HG03060 (cell line): ENCODE measurements at regions not wholly inside any gene's neighbourhood (a gene's known extent, or its start where the extent isn't known, plus 50 kb on each side); places are given as distances from the start of the nearest gene placed in this dataset.
A peak's percentile ranks its signal among the peaks of the same experiment; 100 is the strongest.
"Not testable (repeated sequence)": the region's sequence is repeated elsewhere in the genome, so short reads cannot be mapped to it uniquely, and the experiment has no call there.

Experiments
- ATAC-seq: cut with Tn5 transposase; IDR thresholded peaks from one replicate; pipeline ENCODE4 v1.9.1; 2021; ENCODE audit warnings: low read depth, moderate number of reproducible peaks; ENCODE audit not compliant: unreplicated experiment

DNA sequence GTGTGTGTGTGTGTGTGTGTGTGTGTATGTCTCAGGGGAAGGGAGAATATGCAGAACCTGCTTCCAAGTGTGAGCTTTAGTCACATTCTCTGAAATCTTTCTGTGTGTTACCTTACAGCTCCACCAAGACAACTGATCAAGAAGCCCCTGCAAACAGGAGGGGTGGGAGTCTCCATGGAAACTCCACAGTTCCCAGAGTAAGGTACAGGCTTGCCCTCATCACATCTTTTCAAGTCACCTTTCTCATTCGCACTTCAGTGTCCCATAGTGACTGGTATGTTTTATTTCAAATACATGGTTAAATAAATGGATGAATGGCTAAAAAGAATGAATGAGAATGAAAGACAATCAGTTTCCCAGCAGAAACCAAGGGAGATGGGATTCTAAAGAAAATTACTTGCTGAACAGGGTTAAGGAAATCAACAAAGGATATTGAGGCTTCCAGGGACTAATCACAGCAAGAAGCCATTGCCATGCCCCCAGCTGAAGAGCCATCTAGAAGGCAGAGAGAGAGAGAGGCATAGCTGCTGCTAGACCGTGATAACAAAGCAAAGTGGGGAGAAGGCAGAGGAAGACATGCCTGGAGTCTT, 987.2 kb upstream of the CELF4 start:
- no peak for ATAC-seq

GRCh38 chr18:38551881-38552280, 986.3 kb upstream of the CELF4 start:
- ATAC-seq: no peak

DNA sequence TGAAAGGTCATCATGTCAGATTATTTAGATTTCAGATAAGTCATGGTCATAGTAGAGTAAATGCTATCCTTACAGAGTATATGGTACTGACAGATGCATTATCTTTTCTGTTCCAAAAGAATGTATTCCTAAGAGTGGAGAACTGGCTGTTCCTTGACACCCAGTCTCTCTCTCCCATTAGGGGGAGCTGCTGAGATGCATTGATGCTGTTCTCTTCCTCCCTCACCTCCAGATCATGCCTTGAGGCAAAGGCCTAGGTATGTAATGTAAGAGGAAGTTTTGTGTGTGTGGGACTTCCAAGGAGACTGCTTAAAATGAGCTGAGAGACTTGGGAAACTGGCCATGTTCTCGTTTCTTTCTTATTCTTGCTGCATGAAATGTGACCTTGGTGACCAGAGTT, 979.5 kb upstream of the CELF4 start:
- no peak for ATAC-seq

GRCh38 chr18:38539856-38540255, 974.3 kb upstream of the CELF4 start:
- ATAC-seq: no peak

GRCh38 chr18:38539371-38539770, 973.8 kb upstream of the CELF4 start:
- ATAC-seq: no peak

GRCh38 chr18:38534073-38534472, 968.5 kb upstream of the CELF4 start:
- ATAC-seq: no peak

DNA sequence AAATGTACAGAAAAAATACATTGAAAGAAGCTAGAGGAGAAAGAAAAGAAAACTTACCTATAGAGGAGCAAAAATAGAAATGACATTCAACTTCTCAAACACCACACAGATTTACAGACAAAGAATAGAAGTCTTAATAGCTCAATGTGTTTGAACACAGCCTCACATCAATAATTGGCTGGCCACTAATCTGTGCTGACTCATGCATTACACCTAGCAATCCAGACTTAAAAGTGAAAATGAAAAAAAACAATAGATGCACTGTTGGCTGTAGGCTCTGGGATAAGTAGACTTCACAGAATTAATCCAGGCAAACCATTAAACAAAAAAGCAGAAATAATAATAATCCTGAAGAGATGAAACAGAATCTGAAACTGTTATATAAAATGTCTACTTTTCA, 961.3 kb upstream of the CELF4 start:
- ATAC-seq: peak; percentile 54

DNA sequence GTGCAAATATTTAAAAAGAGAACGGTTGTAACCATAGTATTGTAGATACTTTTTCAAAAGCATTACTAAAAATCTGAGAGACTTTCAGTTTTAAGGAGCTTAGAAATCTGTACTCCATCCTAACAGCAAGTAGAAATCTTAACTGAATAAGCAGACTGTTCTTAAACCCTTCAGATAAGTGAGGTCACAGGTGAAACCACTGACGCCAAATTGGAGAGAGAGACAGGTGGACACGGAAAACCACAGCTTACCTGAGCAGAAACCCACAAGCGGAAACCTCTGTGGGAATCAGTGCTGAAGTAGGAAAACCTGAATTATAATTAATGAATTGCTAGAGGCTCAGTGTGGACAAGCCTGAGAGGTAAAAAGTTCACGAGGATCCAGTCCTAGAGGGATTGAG, 959.4 kb upstream of the CELF4 start:
- ATAC-seq: no peak

GRCh38 chr18:38520786-38521185, 955.2 kb upstream of the CELF4 start:
- ATAC-seq: no peak

GRCh38 chr18:38502539-38502938, 936.9 kb upstream of the CELF4 start:
- no peak for ATAC-seq

GRCh38 chr18:38497266-38497665, 931.7 kb upstream of the CELF4 start:
- ATAC-seq: no peak

- ATAC-seq: no peak
Observed at GRCh38 chr18:38496222-38496793, 930.7 kb upstream of the CELF4 start.

- no peak for ATAC-seq
Observed at GRCh38 chr18:38494065-38494464, 928.5 kb upstream of the CELF4 start.

GRCh38 chr18:38491195-38491594, 925.6 kb upstream of the CELF4 start:
- ATAC-seq: no peak

DNA sequence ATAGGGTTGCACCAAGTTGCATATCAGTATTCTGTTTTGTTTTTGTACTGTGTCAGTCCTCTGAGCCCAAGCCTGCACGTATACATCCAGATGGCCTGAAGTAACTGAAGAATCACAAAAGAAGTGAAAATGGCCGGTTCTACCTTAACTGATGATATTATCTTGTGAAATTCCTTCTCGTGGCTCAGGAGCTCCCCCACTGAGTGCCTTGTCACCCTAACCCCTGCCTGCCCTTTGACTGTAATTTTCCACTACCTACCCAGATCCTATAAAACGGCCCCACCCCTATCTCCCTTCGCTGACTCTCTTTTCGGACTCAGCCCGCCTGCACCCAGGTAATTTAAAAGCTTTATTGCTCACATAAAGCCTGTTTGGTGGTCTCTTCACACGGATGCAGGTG, 924.1 kb upstream of the CELF4 start:
- not testable (repeated sequence) for ATAC-seq

DNA sequence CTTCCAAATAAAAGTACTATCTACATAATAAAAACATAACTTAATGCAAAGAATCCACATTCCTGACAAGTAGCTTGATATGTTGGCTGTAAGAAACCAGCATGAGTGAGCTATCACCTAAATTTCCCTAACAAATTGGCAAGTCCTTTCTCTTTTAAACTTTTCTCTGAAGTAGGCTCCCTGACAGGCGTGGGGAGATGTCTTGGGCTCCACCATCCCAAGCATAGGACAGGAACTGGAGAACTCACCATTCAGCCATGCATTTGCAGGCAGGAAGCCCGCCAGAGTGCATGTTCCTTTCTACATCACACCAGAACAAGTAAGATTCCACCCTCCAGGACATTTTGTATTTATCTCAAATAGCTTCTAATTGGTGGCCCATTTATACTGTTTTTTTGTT, 921.9 kb upstream of the CELF4 start:
- no peak for ATAC-seq

- ATAC-seq: no peak
Observed at GRCh38 chr18:38483326-38483725, 917.7 kb upstream of the CELF4 start.

- no peak for ATAC-seq
Observed at GRCh38 chr18:38481576-38481975, 916.0 kb upstream of the CELF4 start.

DNA sequence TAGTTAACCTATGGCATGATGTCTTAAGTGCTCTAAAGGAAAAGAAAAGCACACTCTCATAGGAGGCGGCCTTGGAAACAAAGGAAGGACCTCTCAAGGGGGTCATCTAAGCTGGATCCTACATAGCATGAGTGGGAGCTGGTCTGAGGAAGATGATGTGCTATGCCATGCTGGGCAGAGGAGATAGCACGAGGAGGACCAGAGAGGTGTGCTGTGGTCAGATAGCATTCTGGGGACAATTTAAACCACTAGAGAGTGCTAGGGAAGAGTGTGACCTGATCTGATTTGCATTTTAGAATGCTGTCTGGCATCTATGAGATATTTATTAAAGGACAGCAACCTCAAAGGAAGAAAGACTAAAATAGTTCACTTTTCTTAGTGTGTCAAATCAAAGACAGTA, 910.1 kb upstream of the CELF4 start:
- no peak for ATAC-seq

- no peak for ATAC-seq
Observed at GRCh38 chr18:38473535-38473934, 907.9 kb upstream of the CELF4 start.

DNA sequence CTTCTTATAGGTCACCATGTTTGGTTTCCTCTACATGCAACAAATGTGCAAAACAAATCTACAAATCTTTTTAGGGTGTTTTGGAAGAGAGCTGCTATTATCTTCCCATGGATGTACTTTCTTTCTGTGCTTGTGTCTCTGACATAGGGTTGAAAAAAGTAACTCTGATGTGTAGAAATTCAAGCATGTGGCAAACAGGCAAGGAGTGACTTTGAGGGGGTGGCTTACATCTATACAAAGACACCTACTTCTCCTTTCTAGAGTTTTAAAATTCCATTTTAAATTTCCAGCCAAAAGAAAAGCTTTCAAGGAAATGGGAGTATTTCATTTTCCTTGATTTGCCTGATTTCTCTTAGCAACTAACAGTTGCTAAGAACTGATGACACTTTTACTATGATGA, 904.8 kb upstream of the CELF4 start:
- no peak for ATAC-seq

DNA sequence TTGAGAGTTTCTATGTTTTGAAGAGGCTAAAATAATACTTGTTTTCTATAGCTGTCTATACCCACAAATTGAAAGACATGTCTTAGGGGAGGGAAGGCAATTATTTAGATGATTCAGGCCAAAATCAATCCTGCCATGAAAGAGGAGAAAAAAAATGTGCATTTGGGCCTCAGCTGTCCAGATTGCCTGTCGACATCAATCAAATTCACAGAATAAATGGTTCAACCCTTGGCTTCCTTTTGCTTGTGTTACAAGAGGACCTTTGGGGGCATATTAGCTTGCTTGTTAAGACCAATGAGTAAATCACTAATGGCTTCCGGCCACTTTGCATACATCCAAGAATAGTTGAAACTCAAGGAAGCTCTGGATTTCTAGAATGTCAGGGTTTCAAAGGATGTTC, 900.8 kb upstream of the CELF4 start:
- no peak for ATAC-seq

DNA sequence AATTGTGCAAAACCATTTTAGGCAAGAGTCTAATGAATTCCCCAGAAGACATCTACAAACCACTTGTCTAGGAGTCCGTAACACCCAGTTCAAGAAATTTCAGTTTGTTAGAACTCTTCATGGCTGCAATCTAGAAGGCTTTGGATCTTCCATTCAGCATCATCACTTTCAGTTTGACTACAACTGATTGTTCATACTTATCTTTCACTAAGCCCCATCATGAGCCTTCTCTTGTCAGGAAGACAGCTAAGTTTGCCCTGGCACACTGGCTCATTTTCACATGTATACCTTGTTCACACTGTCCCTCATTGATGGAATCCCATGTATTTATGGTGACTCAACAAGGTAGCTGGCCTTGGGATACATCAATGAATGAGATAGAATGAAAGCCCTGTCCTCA, 898.4 kb upstream of the CELF4 start:
- ATAC-seq: no peak
